ENCODE measurements at regions not wholly inside any gene's neighbourhood (a gene's known extent, or its start where the extent isn't known, plus 50 kb on each side); places are given as distances from the start of the nearest gene placed in this dataset.

- TF ChIP-seq ZNF462 (CRISPR knock-in tag; IDR thresholded peaks at IDR 0.05) (no peak), POLR2AphosphoS5 (IDR thresholded peaks at IDR 0.05; ENCODE audit: low read depth) (no peak), ZNF114 (CRISPR knock-in tag; IDR thresholded peaks at IDR 0.05) (no peak), CREB1 (CRISPR knock-in tag; IDR thresholded peaks at IDR 0.05; ENCODE audit: low read depth) (no peak)
Measured at GRCh38 chr9:14373706-14374105, 59.8 kb upstream of the NFIB start (continued).

- Histone ChIP-seq H3K9me2 (ENCODE audit: insufficient read depth) (peaks cover 6% of the 10 kb centered on the region; the same call in 1 of the 2 replicates), H3K4me2 (peak overlapping the region; percentile 10; the same call in 1 of the 2 replicates)
- TF ChIP-seq CREB1 (CRISPR knock-in tag; IDR thresholded peaks at IDR 0.05; ENCODE audit: low read depth): no peak
- no peak for TF ChIP-seq ZNF331 (CRISPR knock-in tag; IDR thresholded peaks at IDR 0.05; ENCODE audit: low read depth)
- no peak for TF ChIP-seq NANOG (IDR thresholded peaks at IDR 0.05; ENCODE audit: borderline replicate concordance)
- no peak for TF ChIP-seq REST (IDR thresholded peaks at IDR 0.05; ENCODE audit: unreplicated experiment)
- TF ChIP-seq ZNF114 (CRISPR knock-in tag; IDR thresholded peaks at IDR 0.05): no peak
- no peak for TF ChIP-seq JUNB (IDR thresholded peaks at IDR 0.05; ENCODE audit: unreplicated experiment)
- no peak for TF ChIP-seq POLR2AphosphoS5 (IDR thresholded peaks at IDR 0.05; ENCODE audit: low read depth)
- no peak for TF ChIP-seq ETS1 (IDR thresholded peaks at IDR 0.05)
Measured at GRCh38 chr9:14373336-14373666, 59.4 kb upstream of the NFIB start.

More at GRCh38 chr9:14373336-14373666, 59.4 kb upstream of the NFIB start:
- Mint-ChIP-seq H3K9me3 (no peaks in the 10 kb centered on the region), H3K27me3 (ENCODE audit: insufficient read depth, low read depth, poor library complexity) (no peaks in the 10 kb centered on the region), H3K27ac (peak overlapping the region; percentile 70), H3K4me3 (no peak overlapping the region), H3K4me1 (peaks cover 20% of the 10 kb centered on the region), H3K36me3 (ENCODE audit: low read depth) (0 out of 3 replicates have a peak, but pooled peaks cover 4% of the 10 kb centered on the region)
- ATAC-seq (no peak; the same call in 2 of the 3 replicates), DNase-seq (ENCODE audit: low spot score) (no peak)
- Histone ChIP-seq H3K27ac (ENCODE audit: low read depth) (peak overlapping the region; percentile 13; the same call in 1 of the 2 replicates), H3F3A (replicated peaks; ENCODE audit: low read depth) (no peaks in the 10 kb centered on the region; the same call in 1 of the 2 replicates), H3K4me3 (no peak overlapping the region), H4K20me1 (replicated peaks; ENCODE audit: insufficient read depth) (no peaks in the 10 kb centered on the region), H3K36me3 (ENCODE audit: insufficient read depth) (no peaks in the 10 kb centered on the region), H3K27me3 (ENCODE audit: insufficient read depth) (no peaks in the 10 kb centered on the region), H3K4me1 (ENCODE audit: insufficient read depth) (peaks cover 22% of the 10 kb centered on the region), H2AFZ (peak overlapping the region; percentile 11; the same call in 1 of the 2 replicates), H3K79me2 (replicated peaks; ENCODE audit: insufficient read depth) (no peaks in the 10 kb centered on the region)
